ENCODE measurements at regions not wholly inside any gene's neighbourhood (a gene's known extent, or its start where the extent isn't known, plus 50 kb on each side); places are given as distances from the start of the nearest gene placed in this dataset.

DNA sequence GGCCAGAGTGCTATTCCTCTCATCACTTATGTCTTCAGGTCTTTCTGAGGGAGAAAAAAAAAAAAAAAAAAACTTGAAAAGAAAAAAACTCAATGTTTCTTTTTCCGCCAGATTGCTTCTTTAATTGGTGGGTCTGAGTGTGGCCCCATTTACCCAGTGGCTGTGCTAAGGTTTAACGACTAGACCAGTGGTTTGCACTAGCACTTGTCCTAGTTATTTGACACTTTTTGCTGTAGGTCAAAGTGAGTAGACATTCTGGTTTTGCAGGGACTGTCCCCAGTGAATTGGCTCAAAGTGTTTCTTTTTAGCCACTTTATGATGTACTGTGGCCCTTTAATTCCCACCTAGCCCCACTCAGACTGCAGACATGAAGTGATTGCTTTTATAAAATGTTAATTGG, 273.3 kb downstream of the PTEN start:
- TF ChIP-seq, protein P1, sequence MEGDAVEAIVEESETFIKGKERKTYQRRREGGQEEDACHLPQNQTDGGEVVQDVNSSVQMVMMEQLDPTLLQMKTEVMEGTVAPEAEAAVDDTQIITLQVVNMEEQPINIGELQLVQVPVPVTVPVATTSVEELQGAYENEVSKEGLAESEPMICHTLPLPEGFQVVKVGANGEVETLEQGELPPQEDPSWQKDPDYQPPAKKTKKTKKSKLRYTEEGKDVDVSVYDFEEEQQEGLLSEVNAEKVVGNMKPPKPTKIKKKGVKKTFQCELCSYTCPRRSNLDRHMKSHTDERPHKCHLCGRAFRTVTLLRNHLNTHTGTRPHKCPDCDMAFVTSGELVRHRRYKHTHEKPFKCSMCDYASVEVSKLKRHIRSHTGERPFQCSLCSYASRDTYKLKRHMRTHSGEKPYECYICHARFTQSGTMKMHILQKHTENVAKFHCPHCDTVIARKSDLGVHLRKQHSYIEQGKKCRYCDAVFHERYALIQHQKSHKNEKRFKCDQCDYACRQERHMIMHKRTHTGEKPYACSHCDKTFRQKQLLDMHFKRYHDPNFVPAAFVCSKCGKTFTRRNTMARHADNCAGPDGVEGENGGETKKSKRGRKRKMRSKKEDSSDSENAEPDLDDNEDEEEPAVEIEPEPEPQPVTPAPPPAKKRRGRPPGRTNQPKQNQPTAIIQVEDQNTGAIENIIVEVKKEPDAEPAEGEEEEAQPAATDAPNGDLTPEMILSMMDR (conservative IDR thresholded peaks at IDR 0.05 in 1 of 2, IDR thresholded peaks at IDR 0.05 in 1 of 2; ENCODE audit: extremely low read depth in 1 of 2, insufficient read depth in 1 of 2, low read depth in 1 of 2, low read length in 2 of 2) = no peak
- no peak for TF ChIP-seq EZH2 (IDR thresholded peaks at IDR 0.05; ENCODE audit: borderline replicate concordance, low read length)
